Neuronal stem cell (in vitro differentiated cells): ENCODE measurements at regions not wholly inside any gene's neighbourhood (a gene's known extent, or its start where the extent isn't known, plus 50 kb on each side); places are given as distances from the start of the nearest gene placed in this dataset.

ENCODE experiments used
- DNase-seq: peaks from one replicate; pipeline ENCODE4 v3.0.0-alpha.2; 2013; ENCODE audit warnings: low spot score
- H2AFZ ChIP-seq: one replicate; pipeline ENCODE4 v1.6.1; 2013; ENCODE audit warnings: mild to moderate bottlenecking, low read length, inconsistent platforms
- H2AK5ac ChIP-seq: 2 replicates; pipeline ENCODE4 v1.6.1; 2013; ENCODE audit warnings: low read depth, mild to moderate bottlenecking, inconsistent platforms, low read length, moderate library complexity, mixed read lengths
- H2BK120ac ChIP-seq: 2 replicates; pipeline ENCODE4 v1.6.1; 2013; ENCODE audit warnings: low read depth, mild to moderate bottlenecking, inconsistent platforms, low read length, moderate library complexity, mixed read lengths
- H2BK12ac ChIP-seq: one replicate; pipeline ENCODE4 v1.6.1; 2013; ENCODE audit warnings: low read length, inconsistent platforms
- H2BK15ac ChIP-seq: 2 replicates; pipeline ENCODE4 v1.6.1; 2013; ENCODE audit warnings: mild to moderate bottlenecking, low read length, inconsistent platforms, mixed read lengths
- H2BK5ac ChIP-seq: one replicate; pipeline ENCODE4 v1.6.1; 2013; ENCODE audit warnings: inconsistent platforms, mild to moderate bottlenecking, low read length, moderate library complexity
- H3K14ac ChIP-seq: one replicate; pipeline ENCODE4 v1.6.1; 2013; ENCODE audit warnings: low read length, inconsistent platforms
- H3K18ac ChIP-seq: 2 replicates; pipeline ENCODE4 v1.6.1; 2013; ENCODE audit warnings: low read length, inconsistent platforms
- H3K23ac ChIP-seq: 2 replicates; pipeline ENCODE4 v1.6.1; 2013; ENCODE audit warnings: low read depth, mild to moderate bottlenecking, mixed read lengths, low read length, inconsistent platforms; ENCODE audit not compliant: poor library complexity
- H3K27ac ChIP-seq: replicated peaks from 3 replicates; pipeline ENCODE4 v1.5.1; 2013; ENCODE audit warnings: low read length, inconsistent platforms
- H3K27me3 ChIP-seq, 3 experiments: 2 replicates each; pipeline ENCODE4 v1.6.1; 2013; ENCODE audit warnings: low read length in 3 of 3, mild to moderate bottlenecking in 2 of 3, inconsistent platforms in 1 of 3, low read depth in 1 of 3, mixed read lengths in 1 of 3, moderate library complexity in 1 of 3; ENCODE audit not compliant: control insufficient read depth in 3 of 3, insufficient read depth in 3 of 3
- H3K36me3 ChIP-seq, 2 donors: replicated peaks in 1 of 2; 2 replicates each; pipeline ENCODE4 v1.6.1; 2013; ENCODE audit warnings: low read length in 2 of 2; ENCODE audit not compliant: control insufficient read depth in 2 of 2, insufficient read depth in 2 of 2
- H3K4ac ChIP-seq: 2 replicates; pipeline ENCODE4 v1.6.1; 2013; ENCODE audit warnings: inconsistent platforms, mild to moderate bottlenecking, low read length, moderate library complexity
- H3K4me1 ChIP-seq, 2 donors: 1 replicate in 1 of 2; 2 replicates in 1 of 2; pipeline ENCODE4 v1.6.1; 2013; ENCODE audit warnings: low read length in 2 of 2, low read depth in 1 of 2; ENCODE audit not compliant: control insufficient read depth in 2 of 2, insufficient read depth in 1 of 2
- H3K4me2 ChIP-seq: one replicate; pipeline ENCODE4 v1.6.1; 2013; ENCODE audit warnings: mild to moderate bottlenecking, low read length, inconsistent platforms; ENCODE audit not compliant: insufficient read depth, poor library complexity, severe bottlenecking
- H3K4me3 ChIP-seq, 2 donors: 2 replicates each; pipeline ENCODE4 v1.5.1; 2013; ENCODE audit warnings: low read length in 2 of 2, mild to moderate bottlenecking in 2 of 2, inconsistent platforms in 1 of 2, moderate library complexity in 1 of 2
- H3K79me1 ChIP-seq: one replicate; pipeline ENCODE4 v1.6.1; 2013; ENCODE audit warnings: low read depth, mild to moderate bottlenecking, inconsistent platforms, low read length, moderate library complexity
- H3K9ac ChIP-seq: one replicate; pipeline ENCODE4 v1.6.1; 2013; ENCODE audit warnings: mild to moderate bottlenecking, low read depth, low read length, inconsistent platforms; ENCODE audit not compliant: poor library complexity
- H3K9me3 ChIP-seq, 2 donors: replicated peaks in 1 of 2; 2 replicates each; pipeline versions ENCODE3 to v1.6.1; 2013; ENCODE audit warnings: low read length in 2 of 2, mild to moderate bottlenecking in 2 of 2, inconsistent platforms in 1 of 2, low read depth in 1 of 2, mixed read lengths in 1 of 2, moderate library complexity in 1 of 2; ENCODE audit not compliant: control insufficient read depth in 2 of 2, insufficient read depth in 1 of 2
- H4K8ac ChIP-seq: one replicate; pipeline ENCODE4 v1.6.1; 2013; ENCODE audit warnings: low read depth, mild to moderate bottlenecking, inconsistent platforms, low read length, moderate library complexity
- H4K91ac ChIP-seq: one replicate; pipeline ENCODE4 v1.6.1; 2013; ENCODE audit warnings: low read length, low read depth, mild to moderate bottlenecking, inconsistent platforms; ENCODE audit not compliant: poor library complexity
- WGBS, 2 donors: extraction: QIAGEN DNeasy Blood & Tissue Kit; methylation state at CpG; one replicate each; pipeline ENCODE4 v1.1.7; 2013; ENCODE audit warnings: missing lambda C conversion rate in 2 of 2, mixed read lengths in 1 of 2; ENCODE audit not compliant: insufficient read length in 2 of 2, insufficient replicate concordance in 1 of 2; ENCODE audit errors: extremely low coverage in 2 of 2; 5-methylcytosine and 5-hydroxymethylcytosine counted together

- H2BK5ac ChIP-seq: no peak overlapping the region
- no peaks in the 10 kb centered on the region for H3K36me3 ChIP-seq
- no peak overlapping the region for H3K4me2 ChIP-seq
- no CpG with 5 or more reads among the region's 10 CpGs for WGBS, 2 donors
- no peaks in the 10 kb centered on the region for H3K9me3 ChIP-seq
- no peak overlapping the region for H3K4ac ChIP-seq
- H2AK5ac ChIP-seq: no peak overlapping the region
- no peak overlapping the region for H3K14ac ChIP-seq
- H3K79me1 ChIP-seq: no peaks in the 10 kb centered on the region
- no peak for DNase-seq
- H2BK15ac ChIP-seq: no peak overlapping the region
- H2AFZ ChIP-seq: no peak overlapping the region
- H4K8ac ChIP-seq: no peak overlapping the region
- H3K23ac ChIP-seq: no peak overlapping the region
- no peaks in the 10 kb centered on the region for H3K27me3 ChIP-seq
- H2BK120ac ChIP-seq: no peak overlapping the region
- no peak overlapping the region for H4K91ac ChIP-seq
- H3K18ac ChIP-seq: no peak overlapping the region
- H3K4me1 ChIP-seq: no peaks in the 10 kb centered on the region
- no peak overlapping the region for H3K9ac ChIP-seq
- H2BK12ac ChIP-seq: no peak overlapping the region
- no peak overlapping the region for H3K27ac ChIP-seq
- no peak overlapping the region for H3K4me3 ChIP-seq
Measured at GRCh38 chr9:7303907-7304626, 495.5 kb downstream of the DMAC1 start.

GRCh38 chr9:7300484-7300883, 499.1 kb downstream of the DMAC1 start:
- Histone ChIP-seq H4K91ac (no peak overlapping the region), H3K14ac (no peak overlapping the region), H4K8ac (no peak overlapping the region), H3K9me3 (no peaks in the 10 kb centered on the region), H3K27me3 (no peaks in the 10 kb centered on the region), H3K4ac (no peak overlapping the region), H3K4me1 (no peaks in the 10 kb centered on the region), H3K36me3 (no peaks in the 10 kb centered on the region), H3K27ac (no peak overlapping the region), H3K4me2 (no peak overlapping the region), H3K4me3 (no peak overlapping the region), H3K79me1 (no peaks in the 10 kb centered on the region), H3K9ac (no peak overlapping the region), H3K18ac (no peak overlapping the region), H2BK15ac (no peak overlapping the region), H2AK5ac (no peak overlapping the region), H2BK120ac (no peak overlapping the region), H2AFZ (no peak overlapping the region), H2BK5ac (no peak overlapping the region), H3K23ac (no peak overlapping the region), H2BK12ac (no peak overlapping the region)
- no peak for DNase-seq
- WGBS, 2 donors: no CpG with 5 or more reads among the region's 3 CpGs

GRCh38 chr9:7298123-7298522, 501.5 kb downstream of the DMAC1 start:
- Histone ChIP-seq H3K4me1 (no peaks in the 10 kb centered on the region), H3K36me3 (no peaks in the 10 kb centered on the region), H2AFZ (no peak overlapping the region), H3K4me2 (no peak overlapping the region), H4K91ac (no peak overlapping the region), H4K8ac (no peak overlapping the region), H3K18ac (no peak overlapping the region), H2BK120ac (no peak overlapping the region), H3K23ac (no peak overlapping the region), H2BK12ac (no peak overlapping the region), H2BK5ac (no peak overlapping the region), H2BK15ac (no peak overlapping the region), H3K27ac (no peak overlapping the region), H3K9me3 (no peaks in the 10 kb centered on the region), H2AK5ac (no peak overlapping the region), H3K4ac (no peak overlapping the region), H3K27me3 (no peaks in the 10 kb centered on the region), H3K14ac (no peak overlapping the region), H3K4me3 (no peak overlapping the region), H3K79me1 (no peaks in the 10 kb centered on the region), H3K9ac (no peak overlapping the region)
- WGBS, 2 donors: no CpG with 5 or more reads among the region's 3 CpGs
- no peak for DNase-seq

- H4K91ac ChIP-seq: no peak overlapping the region
Measured at GRCh38 chr9:7297521-7297920, 502.1 kb downstream of the DMAC1 start.

More at GRCh38 chr9:7297521-7297920, 502.1 kb downstream of the DMAC1 start:
- H3K79me1 ChIP-seq: no peaks in the 10 kb centered on the region
- H2BK120ac ChIP-seq: no peak overlapping the region
- no CpG with 5 or more reads among the region's 1 CpG for WGBS, 2 donors
- no peak overlapping the region for H3K4me3 ChIP-seq
- H3K14ac ChIP-seq: no peak overlapping the region
- no peak overlapping the region for H3K9ac ChIP-seq
- no peak overlapping the region for H2BK15ac ChIP-seq
- no peak overlapping the region for H2BK12ac ChIP-seq
- H3K23ac ChIP-seq: no peak overlapping the region
- no peak overlapping the region for H3K4me2 ChIP-seq
- no peak for DNase-seq
- no peak overlapping the region for H3K18ac ChIP-seq
- H3K4me1 ChIP-seq: no peaks in the 10 kb centered on the region
- no peak overlapping the region for H3K4ac ChIP-seq
- no peak overlapping the region for H4K8ac ChIP-seq
- H3K27me3 ChIP-seq: no peaks in the 10 kb centered on the region
- H2BK5ac ChIP-seq: no peak overlapping the region
- no peak overlapping the region for H2AFZ ChIP-seq
- no peak overlapping the region for H3K27ac ChIP-seq
- no peaks in the 10 kb centered on the region for H3K9me3 ChIP-seq
- H2AK5ac ChIP-seq: no peak overlapping the region
- H3K36me3 ChIP-seq: no peaks in the 10 kb centered on the region
